ENCODE measurements at regions not wholly inside any gene's neighbourhood (a gene's known extent, or its start where the extent isn't known, plus 50 kb on each side); places are given as distances from the start of the nearest gene placed in this dataset.
A peak's percentile ranks its signal among the peaks of the same experiment; 100 is the strongest.

DNA sequence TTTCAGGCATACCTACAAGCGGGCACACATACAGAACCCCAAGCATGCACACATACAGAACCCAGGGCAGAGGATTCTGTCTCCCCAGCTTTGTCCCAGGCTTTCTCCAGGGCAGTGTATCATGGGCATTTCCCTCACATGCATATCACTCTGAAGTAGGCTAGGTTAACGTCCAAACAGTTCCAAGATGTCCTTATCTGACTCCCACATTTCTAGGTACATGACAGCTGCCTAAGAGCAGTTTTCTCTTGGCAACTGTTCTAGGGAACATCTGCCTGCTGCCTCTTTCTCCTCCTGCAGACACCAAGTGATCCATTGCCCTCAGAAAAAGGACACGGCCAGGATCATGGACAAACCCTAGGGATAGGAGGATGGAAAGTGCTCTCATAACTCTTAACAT lies 84.9 kb upstream of the NR3C1 start:
- DNase-seq: no peak

DNA sequence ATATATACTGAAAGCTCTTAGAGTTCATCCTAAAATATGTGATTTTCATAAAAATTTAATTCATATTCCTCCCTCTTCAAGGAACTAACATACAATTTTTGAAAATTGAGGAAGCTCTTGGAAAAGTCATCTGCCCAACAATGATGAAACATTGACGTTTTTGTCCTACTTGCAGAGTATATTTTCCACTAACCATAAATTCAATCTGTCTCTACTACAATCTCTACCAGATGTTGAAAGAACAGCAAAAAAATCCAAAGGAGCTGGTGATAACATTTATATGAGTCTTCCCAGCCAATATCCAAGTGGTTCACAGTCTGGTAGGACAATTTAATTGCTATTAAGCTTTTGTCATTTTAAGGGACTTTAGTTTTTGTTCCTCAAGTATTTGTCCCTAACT lies 81.1 kb upstream of the NR3C1 start:
- DNase-seq: no peak

GRCh38 chr5:143481697-143482531 lies 78.4 kb upstream of the NR3C1 start:
- no peak for DNase-seq

DNA sequence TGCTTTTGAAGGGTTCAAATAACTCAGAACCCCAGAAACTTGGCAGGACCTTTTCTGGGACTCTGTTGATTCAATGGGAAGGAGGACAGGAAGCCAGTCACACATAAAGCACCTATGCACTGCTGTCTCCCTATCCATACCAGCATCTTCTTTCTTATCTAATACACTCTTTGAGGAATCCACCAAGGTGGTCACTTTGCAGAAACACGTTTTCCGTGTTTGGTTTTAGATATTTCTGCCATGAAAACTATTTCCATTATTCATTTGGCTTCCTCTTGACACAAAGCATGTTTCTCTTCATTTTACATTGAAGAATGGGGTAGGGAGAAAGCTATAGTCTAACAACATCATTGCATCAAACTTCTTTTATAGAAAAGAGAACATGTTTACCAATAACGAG lies 76.5 kb upstream of the NR3C1 start:
- no peak for DNase-seq

DNA sequence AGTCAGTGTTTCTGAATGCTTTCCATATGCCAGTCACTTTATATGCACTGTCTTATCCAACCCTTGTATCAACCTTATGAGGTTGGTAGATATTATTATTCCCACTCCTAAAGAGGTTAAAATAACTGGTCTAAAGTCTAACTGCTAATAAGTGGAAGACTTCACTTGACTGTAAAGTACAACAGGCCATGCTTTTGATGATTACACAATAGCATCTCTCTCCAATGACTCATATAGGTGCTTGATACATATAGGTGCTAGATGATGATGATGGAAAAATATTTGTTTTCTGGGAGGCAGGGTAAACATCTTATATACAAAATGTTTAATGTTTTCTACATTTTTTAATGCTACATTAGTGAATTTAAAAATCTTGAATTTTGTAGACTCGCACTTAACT lies 75.9 kb upstream of the NR3C1 start:
- DNase-seq: no peak

- DNase-seq: no peak
These were observed 73.2 kb upstream of the NR3C1 start for GRCh38 chr5:143476601-143477211.

DNA sequence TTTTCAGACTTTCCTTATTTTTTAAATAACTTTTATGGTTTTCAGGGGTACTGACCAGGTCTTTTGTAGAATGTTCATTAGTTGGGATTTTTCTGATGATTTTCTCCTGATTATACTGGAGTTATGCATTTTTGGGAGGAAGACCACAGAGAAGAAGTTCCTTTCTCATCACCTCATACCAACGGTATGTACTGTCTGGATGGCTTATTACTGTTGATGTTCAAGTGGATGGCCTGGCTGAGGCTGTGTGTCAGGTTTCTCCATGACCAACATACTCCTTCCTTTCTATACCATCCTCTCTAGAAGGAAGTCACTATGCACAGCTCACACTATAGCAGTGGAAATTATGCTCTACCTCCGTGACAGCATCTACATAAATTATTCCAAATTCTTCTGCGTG lies 71.1 kb upstream of the NR3C1 start:
- peak; percentile 52 for DNase-seq

GRCh38 chr5:143473481-143473880 lies 70.0 kb upstream of the NR3C1 start:
- DNase-seq: no peak

GRCh38 chr5:143472576-143472975 lies 69.1 kb upstream of the NR3C1 start:
- peak; percentile 20 for DNase-seq

GRCh38 chr5:143471666-143472464 lies 68.4 kb upstream of the NR3C1 start:
- DNase-seq: peak; percentile 37

GRCh38 chr5:143471041-143471509 lies 67.6 kb upstream of the NR3C1 start:
- peak; percentile 76 for DNase-seq

DNA sequence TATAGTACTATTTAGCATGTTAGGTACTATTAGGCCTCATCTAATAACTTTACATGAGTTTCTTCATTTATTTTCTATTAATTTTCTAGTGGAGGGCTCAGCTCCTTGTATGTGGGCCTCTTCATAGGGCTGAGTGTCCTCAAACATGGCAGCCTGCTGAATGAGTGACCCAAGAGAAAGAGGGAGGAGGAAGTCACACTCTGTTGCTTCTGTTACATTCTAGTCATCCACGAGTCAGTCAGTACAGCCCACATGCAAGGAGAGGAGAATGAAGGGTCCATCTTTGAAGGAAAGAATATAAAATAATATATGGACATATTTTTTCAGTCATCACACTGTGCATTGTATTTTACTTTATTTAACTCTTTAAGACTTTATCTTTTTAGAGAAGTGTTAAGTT lies 66.6 kb upstream of the NR3C1 start:
- DNase-seq: no peak

DNA sequence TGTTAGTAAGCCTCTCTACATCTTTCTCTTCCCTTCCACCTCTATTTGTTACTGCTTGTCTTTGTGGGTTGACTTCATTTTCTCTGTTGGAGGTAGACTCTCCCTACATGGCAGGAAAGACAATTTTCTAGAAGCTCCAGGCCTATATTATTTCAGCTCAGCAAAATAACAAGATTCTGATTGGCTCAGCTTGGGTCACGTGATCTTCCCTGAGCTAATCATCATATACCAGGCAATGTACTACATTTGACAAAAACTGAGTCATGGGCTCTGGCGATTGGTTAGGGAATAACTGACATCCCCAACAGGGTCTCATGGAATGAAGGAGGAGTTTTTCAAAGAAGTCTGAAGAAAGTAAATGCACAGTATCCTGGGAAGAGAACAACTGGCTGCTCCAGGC lies 65.6 kb upstream of the NR3C1 start:
- no peak for DNase-seq

DNA sequence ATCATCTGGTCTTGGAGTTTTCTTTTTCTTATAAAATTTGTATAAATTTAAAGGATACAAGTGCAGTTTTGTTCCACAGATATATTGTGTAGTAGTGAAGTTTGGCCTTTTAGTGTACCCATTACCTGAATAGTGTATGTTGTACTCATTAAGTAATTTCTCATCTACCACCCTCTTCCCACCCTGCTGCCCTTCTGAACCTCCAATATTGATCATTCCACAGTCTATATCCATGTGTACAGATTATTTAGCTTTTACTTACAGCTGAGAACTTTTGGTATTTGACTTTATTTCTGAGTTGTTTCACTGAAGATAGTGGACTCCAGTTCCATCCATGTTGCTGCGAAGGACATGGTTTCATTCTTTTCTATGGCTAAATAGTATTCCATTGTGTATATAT lies 63.1 kb upstream of the NR3C1 start:
- DNase-seq: no peak

DNA sequence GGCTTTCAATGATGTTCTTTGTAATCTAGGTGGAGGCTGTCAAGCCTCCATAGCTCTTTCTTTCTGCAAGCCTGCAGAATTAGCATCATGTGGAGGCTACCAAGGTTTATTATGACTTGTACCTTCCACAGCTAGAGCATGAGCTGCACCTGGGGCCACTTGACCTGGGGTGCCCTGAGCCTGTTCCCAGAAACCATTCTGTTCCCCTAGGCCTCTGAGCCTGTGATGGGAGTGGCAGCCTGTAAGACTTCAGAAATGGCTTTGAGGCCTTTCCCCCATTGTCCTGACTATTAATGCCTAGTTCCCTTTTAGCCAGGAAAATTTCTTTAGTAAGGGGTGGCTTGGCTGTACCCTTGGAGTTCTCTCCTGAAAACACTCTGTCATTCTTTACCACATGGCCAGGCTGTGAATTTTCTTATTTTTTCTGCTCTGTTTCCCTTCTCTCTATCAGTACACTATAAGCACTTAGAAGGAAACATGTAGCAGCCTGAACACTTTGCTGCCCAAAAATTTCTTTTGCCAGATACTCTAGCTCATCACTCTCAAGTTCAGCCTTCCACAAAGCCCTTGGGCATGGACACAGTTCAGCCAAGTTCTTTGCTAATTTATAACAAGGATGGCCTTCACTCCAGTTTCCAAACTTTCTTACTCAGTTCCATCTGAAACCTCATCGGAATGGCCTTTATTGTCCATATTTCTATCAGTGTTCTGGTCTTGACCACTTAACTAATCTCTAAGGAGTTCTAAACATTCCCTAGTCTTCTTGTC lies 61.4 kb upstream of the NR3C1 start:
- no peak for DNase-seq

- no peak for DNase-seq
These were observed 58.9 kb upstream of the NR3C1 start for GRCh38 chr5:143462431-143462830.

- no peak for DNase-seq
These were observed 55.9 kb upstream of the NR3C1 start for GRCh38 chr5:143459433-143459832.

- DNase-seq: peak; percentile 57
These were observed 53.6 kb upstream of the NR3C1 start for GRCh38 chr5:143456952-143457547.

DNA sequence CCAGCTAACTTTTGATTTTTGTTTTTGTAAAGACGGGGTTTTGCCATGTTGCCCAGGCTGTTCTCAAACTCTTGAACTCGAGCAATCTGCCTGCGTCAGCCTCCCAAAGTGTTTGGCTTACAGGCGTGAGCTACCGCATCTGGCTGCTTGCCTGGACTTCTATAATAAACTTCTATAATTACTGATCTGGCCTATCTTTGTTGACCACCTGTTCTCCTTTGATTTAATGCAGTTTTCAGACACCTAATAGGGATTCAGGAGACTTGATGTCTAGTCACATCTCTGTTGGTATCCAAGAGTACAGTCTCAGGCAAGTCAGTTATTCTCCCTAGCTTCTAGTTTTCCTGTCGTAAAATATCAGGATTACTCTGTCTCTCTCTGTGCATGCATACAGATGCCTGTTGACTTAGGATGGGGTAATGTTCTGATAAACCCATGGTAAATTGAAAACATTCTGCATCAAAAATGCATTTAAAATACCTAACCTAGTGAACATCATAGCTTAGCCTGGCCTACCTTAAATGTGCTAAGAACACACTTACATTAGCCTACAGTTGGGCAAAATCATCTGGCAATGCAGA lies 51.5 kb upstream of the NR3C1 start:
- DNase-seq: no peak

- no peak for DNase-seq
These were observed 50.2 kb upstream of the NR3C1 start for GRCh38 chr5:143453720-143454119.

All from fibroblast of skin of back (primary cell).